B cell (primary cell): ENCODE measurements at regions not wholly inside any gene's neighbourhood (a gene's known extent, or its start where the extent isn't known, plus 50 kb on each side); places are given as distances from the start of the nearest gene placed in this dataset.
"Not testable (repeated sequence)": the region's sequence is repeated elsewhere in the genome, so short reads cannot be mapped to it uniquely, and the experiment has no call there.

ENCODE experiments used
- ATAC-seq: fragments of 200-7000 bp; cut with Tn5 transposase; one replicate; pipeline ENCODE4 v1.10.0; 2021; ENCODE audit warnings: low read depth, mild to moderate bottlenecking, moderate number of reproducible peaks, moderate library complexity
- CTCF ChIA-PET: fragments of 350-600 bp; sonication (Branson Sonifier 250); formaldehyde crosslinking; loops from one replicate; lab custom pipeline; 2021; ENCODE audit warnings: antibody characterized with exemption, inconsistent platforms; lab: Charles Lee
- POLR2A ChIA-PET: fragments of 350-600 bp; sonication (Branson Sonifier 250); formaldehyde crosslinking; loops from one replicate; lab custom pipeline; 2021; ENCODE audit warnings: antibody characterized with exemption; lab: Charles Lee
- DNase-seq: peaks from one replicate; pipeline ENCODE4 v3.0.0; 2013
- H2AFZ ChIP-seq: 2 replicates; pipeline ENCODE4 v1.6.1; 2012; ENCODE audit warnings: mild to moderate bottlenecking, low read depth, low read length; ENCODE audit not compliant: insufficient read depth, poor library complexity, severe bottlenecking
- H3K27ac ChIP-seq, 2 donors: 1 replicate in 1 of 2; 2 replicates in 1 of 2; pipeline ENCODE4 v1.5.1; 2012 to 2013; ENCODE audit warnings: low read length in 2 of 2, mild to moderate bottlenecking in 2 of 2, moderate library complexity in 1 of 2
- H3K27me3 ChIP-seq, 4 experiments: fragments of 200-600 bp in 1 of 4; sonication (generic) in 1 of 4; replicated peaks in 1 of 4; 1 replicate in 2 of 4; 2 replicates in 2 of 4; pipeline versions ENCODE4 v1.6.1 to v1.7.0; 2013 to 2016; ENCODE audit warnings: low read length in 3 of 4, mild to moderate bottlenecking in 2 of 4, mixed read lengths in 1 of 4, moderate library complexity in 1 of 4; ENCODE audit not compliant: insufficient read depth in 4 of 4, control insufficient read depth in 3 of 4; ENCODE audit errors: control extremely low read depth in 1 of 4
- H3K36me3 ChIP-seq, 2 experiments: replicated peaks in 1 of 2; 1 replicate in 1 of 2; 2 replicates in 1 of 2; pipeline versions ENCODE4 v1.6.1 to v1.7.1; 2013; ENCODE audit warnings: low read length in 1 of 2; ENCODE audit not compliant: insufficient read depth in 2 of 2, control insufficient read depth in 1 of 2; ENCODE audit errors: control extremely low read depth in 1 of 2, extremely low read depth in 1 of 2
- H3K4me1 ChIP-seq, 2 donors: fragments of 200-600 bp in 1 of 2; sonication (generic) in 1 of 2; 1 replicate in 1 of 2; 2 replicates in 1 of 2; pipeline versions ENCODE4 v1.5.1 to v1.6.1; 2013 to 2017; ENCODE audit warnings: low read length in 2 of 2; ENCODE audit not compliant: control insufficient read depth in 2 of 2, insufficient read depth in 2 of 2
- H3K4me2 ChIP-seq: replicated peaks from 2 replicates; pipeline ENCODE3; 2012; ENCODE audit warnings: mild to moderate bottlenecking, low read depth, low read length; ENCODE audit not compliant: poor library complexity, severe bottlenecking
- H3K4me3 ChIP-seq, 5 experiments: fragments of 200-600 bp in 1 of 5; sonication (generic) in 1 of 5; 1 replicate in 3 of 5; 2 replicates in 2 of 5; pipeline versions ENCODE4 v1.5.1 to v1.7.0; 2011 to 2016; ENCODE audit warnings: low read length in 4 of 5, mild to moderate bottlenecking in 4 of 5, low read depth in 2 of 5, control low read depth in 1 of 5, moderate library complexity in 1 of 5; ENCODE audit not compliant: insufficient read depth in 1 of 5; ENCODE audit errors: control extremely low read depth in 1 of 5, extremely low read depth in 1 of 5
- H3K79me2 ChIP-seq: fragments of 200-600 bp; sonication (generic); one replicate; pipeline ENCODE4 v1.6.0; 2016; ENCODE audit warnings: low read length; ENCODE audit not compliant: control insufficient read depth, insufficient read depth
- H3K9ac ChIP-seq: fragments of 200-600 bp; sonication (generic); 2 replicates; pipeline ENCODE4 v1.6.1; 2017; ENCODE audit warnings: mild to moderate bottlenecking, low read length, moderate library complexity
- H3K9me3 ChIP-seq, 3 donors: one replicate each; pipeline versions ENCODE4 v1.6.1 to v1.7.1; 2013; ENCODE audit warnings: low read length in 2 of 3; ENCODE audit not compliant: control insufficient read depth in 2 of 3, insufficient read depth in 1 of 3; ENCODE audit errors: control extremely low read depth in 1 of 3
- H4K20me1 ChIP-seq: 2 replicates; pipeline ENCODE4 v1.6.0; 2012; ENCODE audit warnings: mild to moderate bottlenecking, low read length; ENCODE audit not compliant: insufficient read depth, control insufficient read depth, poor library complexity, severe bottlenecking
- H3K27ac Mint-ChIP-seq: one replicate; pipeline ENCODE4 v1.8.0; 2021; ENCODE audit warnings: mixed read lengths
- H3K27me3 Mint-ChIP-seq: one replicate; pipeline ENCODE4 v1.8.0; 2021; ENCODE audit warnings: mixed read lengths
- H3K4me1 Mint-ChIP-seq: one replicate; pipeline ENCODE4 v1.8.0; 2021; ENCODE audit warnings: mixed read lengths
- H3K4me3 Mint-ChIP-seq: one replicate; pipeline ENCODE4 v1.8.0; 2021; ENCODE audit warnings: mixed read lengths
- H3K9me3 Mint-ChIP-seq: one replicate; pipeline ENCODE4 v1.8.0; 2022; ENCODE audit warnings: mixed read lengths; ENCODE audit not compliant: insufficient read depth
- EZH2 ChIP-seq: IDR thresholded peaks from 2 replicates; pipeline ENCODE4 v1.6.1; 2012; ENCODE audit warnings: borderline replicate concordance, low read depth, mild to moderate bottlenecking, moderate library complexity, low read length; ENCODE audit not compliant: insufficient read depth, poor library complexity, severe bottlenecking
- WGBS: methylation state at CpG from one replicate; pipeline ENCODE4 v1.1.5; 2013; ENCODE audit warnings: missing lambda C conversion rate; ENCODE audit not compliant: insufficient coverage; 5-methylcytosine and 5-hydroxymethylcytosine counted together
- intact Hi-C: fragments of 100-400 bp; cut with micrococcal nuclease; formaldehyde crosslinking; loops from one replicate; pipeline ENCODE4 v1.10.0; 2022
- TF ChIP-seq, protein P1 (sequence below): fragments of 200-600 bp; IDR thresholded peaks from one replicate; pipeline ENCODE4 v1.8.0; 2022; ENCODE audit warnings: antibody characterized with exemption, mild to moderate bottlenecking

DNA sequence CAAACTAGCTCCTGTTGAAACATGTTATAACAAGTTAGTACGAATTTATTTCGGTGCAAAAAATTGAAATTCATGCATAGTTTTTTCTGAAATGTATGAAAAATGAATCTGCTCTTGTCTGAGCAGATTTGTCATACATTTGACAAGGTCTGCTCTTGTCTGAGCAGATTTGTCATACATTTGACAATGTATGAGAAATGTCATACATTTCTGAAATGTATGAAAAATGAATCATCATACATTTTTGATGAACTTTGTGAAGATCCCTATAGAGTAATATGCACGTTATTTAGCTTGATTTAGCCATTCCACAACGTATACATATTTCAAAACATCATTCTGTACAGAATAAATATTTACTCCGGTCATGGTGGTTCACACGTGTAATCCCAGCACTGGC, 85.9 kb upstream of the PARP8 start:
- H3K4me1 Mint-ChIP-seq: peaks cover 1% of the 10 kb centered on the region
- 92% methylated on average over 2 of the region's 6 CpGs for WGBS
- no peak overlapping the region for H3K4me3 Mint-ChIP-seq
- ChIA-PET POLR2A (no interaction called here), CTCF (no interaction called here)
- H3K9me3 ChIP-seq: no peaks in the 10 kb centered on the region
- H2AFZ ChIP-seq: no peak overlapping the region
- no peaks in the 10 kb centered on the region for H3K79me2 ChIP-seq
- no peaks in the 10 kb centered on the region for H3K9me3 Mint-ChIP-seq
- no peaks in the 10 kb centered on the region for H3K27me3 ChIP-seq
- H3K27me3 Mint-ChIP-seq: peaks cover 3% of the 10 kb centered on the region
- no peaks in the 10 kb centered on the region for H4K20me1 ChIP-seq
- H3K27ac Mint-ChIP-seq: no peak overlapping the region
- TF ChIP-seq EZH2: no peak
- TF ChIP-seq, protein P1, sequence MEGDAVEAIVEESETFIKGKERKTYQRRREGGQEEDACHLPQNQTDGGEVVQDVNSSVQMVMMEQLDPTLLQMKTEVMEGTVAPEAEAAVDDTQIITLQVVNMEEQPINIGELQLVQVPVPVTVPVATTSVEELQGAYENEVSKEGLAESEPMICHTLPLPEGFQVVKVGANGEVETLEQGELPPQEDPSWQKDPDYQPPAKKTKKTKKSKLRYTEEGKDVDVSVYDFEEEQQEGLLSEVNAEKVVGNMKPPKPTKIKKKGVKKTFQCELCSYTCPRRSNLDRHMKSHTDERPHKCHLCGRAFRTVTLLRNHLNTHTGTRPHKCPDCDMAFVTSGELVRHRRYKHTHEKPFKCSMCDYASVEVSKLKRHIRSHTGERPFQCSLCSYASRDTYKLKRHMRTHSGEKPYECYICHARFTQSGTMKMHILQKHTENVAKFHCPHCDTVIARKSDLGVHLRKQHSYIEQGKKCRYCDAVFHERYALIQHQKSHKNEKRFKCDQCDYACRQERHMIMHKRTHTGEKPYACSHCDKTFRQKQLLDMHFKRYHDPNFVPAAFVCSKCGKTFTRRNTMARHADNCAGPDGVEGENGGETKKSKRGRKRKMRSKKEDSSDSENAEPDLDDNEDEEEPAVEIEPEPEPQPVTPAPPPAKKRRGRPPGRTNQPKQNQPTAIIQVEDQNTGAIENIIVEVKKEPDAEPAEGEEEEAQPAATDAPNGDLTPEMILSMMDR: no peak
- intact Hi-C loops: no loop called here
- no peak overlapping the region for H3K27ac ChIP-seq
- H3K4me3 ChIP-seq: no peak overlapping the region
- H3K36me3 ChIP-seq: no peaks in the 10 kb centered on the region
- no peaks in the 10 kb centered on the region for H3K4me1 ChIP-seq
- no peak overlapping the region for H3K9ac ChIP-seq
- DNase-seq (no peak), ATAC-seq (no peak)
- no peak overlapping the region for H3K4me2 ChIP-seq

DNA sequence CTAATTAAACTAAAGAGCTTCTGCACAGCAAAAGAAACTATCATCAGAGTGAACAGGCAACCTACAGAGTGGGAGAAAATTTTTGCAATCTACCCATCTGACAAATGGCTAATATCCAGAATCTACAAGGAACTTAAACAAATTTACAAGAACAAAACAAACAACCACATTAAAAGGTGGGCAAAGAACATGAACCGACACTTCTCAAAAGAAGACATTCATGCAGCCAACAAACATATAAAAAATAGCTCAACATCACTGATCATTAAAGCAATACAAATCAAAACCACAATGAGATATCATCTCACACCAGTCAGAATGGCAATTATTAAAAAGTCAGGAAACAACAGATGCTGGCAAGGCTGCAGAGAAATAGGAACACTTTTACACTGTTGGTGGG, 84.6 kb upstream of the PARP8 start:
- H3K36me3 ChIP-seq, H3K4me3 Mint-ChIP-seq, DNase-seq, CTCF ChIA-PET, H3K79me2 ChIP-seq, H3K4me2 ChIP-seq, H3K27me3 ChIP-seq, H3K4me1 ChIP-seq, H3K9ac ChIP-seq, intact Hi-C loops, H3K27ac ChIP-seq, H4K20me1 ChIP-seq, H3K27ac Mint-ChIP-seq, H3K27me3 Mint-ChIP-seq, POLR2A ChIA-PET, H3K4me3 ChIP-seq, H2AFZ ChIP-seq, H3K4me1 Mint-ChIP-seq, H3K9me3 Mint-ChIP-seq, H3K9me3 ChIP-seq, ATAC-seq: not testable (repeated sequence)
- WGBS: 100% methylated on average over 1 of the region's 1 CpG
